Peyer's patch (tissue), 4 donors: ENCODE measurements at regions not wholly inside any gene's neighbourhood (a gene's known extent, or its start where the extent isn't known, plus 50 kb on each side); places are given as distances from the start of the nearest gene placed in this dataset.

Source experiments
- POLR2A ChIP-seq, 2 donors: fragments of 450-650 bp; IDR thresholded peaks; one replicate each; pipeline ENCODE4 v1.5.1; 2017; ENCODE audit warnings: antibody characterized with exemption in 2 of 2, mild to moderate bottlenecking in 2 of 2, moderate library complexity in 2 of 2
- TF ChIP-seq, protein P1 (sequence below), 6 experiments: fragments of 450-650 bp in 4 of 6; fragments of 200-600 bp in 2 of 6; sonication (generic) in 1 of 6; IDR thresholded peaks; one replicate each; pipeline ENCODE4 v1.5.1; 2017 to 2019; ENCODE audit warnings: antibody characterized with exemption in 6 of 6, mild to moderate bottlenecking in 3 of 6, moderate library complexity in 1 of 6

- TF ChIP-seq, protein P1, sequence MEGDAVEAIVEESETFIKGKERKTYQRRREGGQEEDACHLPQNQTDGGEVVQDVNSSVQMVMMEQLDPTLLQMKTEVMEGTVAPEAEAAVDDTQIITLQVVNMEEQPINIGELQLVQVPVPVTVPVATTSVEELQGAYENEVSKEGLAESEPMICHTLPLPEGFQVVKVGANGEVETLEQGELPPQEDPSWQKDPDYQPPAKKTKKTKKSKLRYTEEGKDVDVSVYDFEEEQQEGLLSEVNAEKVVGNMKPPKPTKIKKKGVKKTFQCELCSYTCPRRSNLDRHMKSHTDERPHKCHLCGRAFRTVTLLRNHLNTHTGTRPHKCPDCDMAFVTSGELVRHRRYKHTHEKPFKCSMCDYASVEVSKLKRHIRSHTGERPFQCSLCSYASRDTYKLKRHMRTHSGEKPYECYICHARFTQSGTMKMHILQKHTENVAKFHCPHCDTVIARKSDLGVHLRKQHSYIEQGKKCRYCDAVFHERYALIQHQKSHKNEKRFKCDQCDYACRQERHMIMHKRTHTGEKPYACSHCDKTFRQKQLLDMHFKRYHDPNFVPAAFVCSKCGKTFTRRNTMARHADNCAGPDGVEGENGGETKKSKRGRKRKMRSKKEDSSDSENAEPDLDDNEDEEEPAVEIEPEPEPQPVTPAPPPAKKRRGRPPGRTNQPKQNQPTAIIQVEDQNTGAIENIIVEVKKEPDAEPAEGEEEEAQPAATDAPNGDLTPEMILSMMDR (IDR thresholded peaks at IDR 0.05) = no peak
- TF ChIP-seq POLR2A (IDR thresholded peaks at IDR 0.05) = no peak
Measured at GRCh38 chr6:22099231-22099630, 197.6 kb downstream of the PRL start.
